Sigmoid colon (tissue), 4 donors: ENCODE measurements at regions not wholly inside any gene's neighbourhood (a gene's known extent, or its start where the extent isn't known, plus 50 kb on each side); places are given as distances from the start of the nearest gene placed in this dataset.

Source experiments
- EP300 ChIP-seq, 4 donors: sonication (generic); formaldehyde crosslinking; IDR thresholded peaks; one replicate each; pipeline ENCODE4 v1.6.1; 2017; ENCODE audit warnings: antibody characterized with exemption in 4 of 4
- POLR2A ChIP-seq, 2 donors: fragments of 450-650 bp; IDR thresholded peaks; one replicate each; pipeline ENCODE4 v1.6.1; 2016; ENCODE audit warnings: antibody characterized with exemption in 2 of 2, mild to moderate bottlenecking in 2 of 2, moderate library complexity in 2 of 2
- POLR2AphosphoS5 ChIP-seq, 4 donors: sonication (generic); formaldehyde crosslinking; IDR thresholded peaks; one replicate each; pipeline ENCODE4 v1.6.1; 2017; ENCODE audit warnings: antibody characterized with exemption in 4 of 4
- TF ChIP-seq, protein P1 (sequence below), 4 experiments: fragments of 450-650 bp in 3 of 4; fragments of 200-600 bp in 1 of 4; IDR thresholded peaks; one replicate each; pipeline ENCODE4 v1.5.1; 2016 to 2019; ENCODE audit warnings: antibody characterized with exemption in 4 of 4, mild to moderate bottlenecking in 3 of 4, moderate library complexity in 2 of 4

DNA sequence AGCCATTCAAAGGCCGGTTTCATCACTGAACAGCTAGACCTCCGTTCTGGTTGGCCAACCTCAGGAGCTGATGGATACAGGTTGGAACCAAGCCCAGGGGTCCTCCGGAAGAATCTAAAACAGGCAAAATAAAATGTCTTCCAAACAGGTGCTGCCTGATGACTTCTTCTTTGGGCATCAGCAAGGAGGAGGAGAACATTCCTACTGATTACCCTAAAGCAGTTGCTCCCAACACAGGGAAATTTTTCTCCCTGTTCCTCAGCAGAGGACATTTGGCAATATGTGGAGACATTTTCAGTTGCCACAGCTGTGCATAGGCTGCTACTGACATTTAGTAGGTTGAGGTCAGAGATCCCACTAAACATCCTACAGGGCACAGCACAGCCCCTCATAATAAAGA, 319.3 kb upstream of the PPARGC1A start:
- TF ChIP-seq, protein P1, sequence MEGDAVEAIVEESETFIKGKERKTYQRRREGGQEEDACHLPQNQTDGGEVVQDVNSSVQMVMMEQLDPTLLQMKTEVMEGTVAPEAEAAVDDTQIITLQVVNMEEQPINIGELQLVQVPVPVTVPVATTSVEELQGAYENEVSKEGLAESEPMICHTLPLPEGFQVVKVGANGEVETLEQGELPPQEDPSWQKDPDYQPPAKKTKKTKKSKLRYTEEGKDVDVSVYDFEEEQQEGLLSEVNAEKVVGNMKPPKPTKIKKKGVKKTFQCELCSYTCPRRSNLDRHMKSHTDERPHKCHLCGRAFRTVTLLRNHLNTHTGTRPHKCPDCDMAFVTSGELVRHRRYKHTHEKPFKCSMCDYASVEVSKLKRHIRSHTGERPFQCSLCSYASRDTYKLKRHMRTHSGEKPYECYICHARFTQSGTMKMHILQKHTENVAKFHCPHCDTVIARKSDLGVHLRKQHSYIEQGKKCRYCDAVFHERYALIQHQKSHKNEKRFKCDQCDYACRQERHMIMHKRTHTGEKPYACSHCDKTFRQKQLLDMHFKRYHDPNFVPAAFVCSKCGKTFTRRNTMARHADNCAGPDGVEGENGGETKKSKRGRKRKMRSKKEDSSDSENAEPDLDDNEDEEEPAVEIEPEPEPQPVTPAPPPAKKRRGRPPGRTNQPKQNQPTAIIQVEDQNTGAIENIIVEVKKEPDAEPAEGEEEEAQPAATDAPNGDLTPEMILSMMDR (IDR thresholded peaks at IDR 0.05), result no peak
- TF ChIP-seq POLR2AphosphoS5 (IDR thresholded peaks at IDR 0.05) (no peak), POLR2A (IDR thresholded peaks at IDR 0.05) (no peak), EP300 (IDR thresholded peaks at IDR 0.05) (no peak)
